D721Med (cell line): ENCODE measurements at regions not wholly inside any gene's neighbourhood (a gene's known extent, or its start where the extent isn't known, plus 50 kb on each side); places are given as distances from the start of the nearest gene placed in this dataset.

ENCODE experiments used
- DNase-seq: peaks from one replicate; pipeline ENCODE4 v3.0.0; 2011; ENCODE audit warnings: low spot score; ENCODE audit not compliant: insufficient read length
- FAIRE-seq: peaks from 2 replicates; lab custom pipeline; 2011; peaks lifted over from hg19 to GRCh38; lab: Jason Lieb, UNC
- TF ChIP-seq, protein P1 (sequence below): IDR thresholded peaks from 2 replicates; pipeline ENCODE4 v1.5.1; 2012; ENCODE audit warnings: mild to moderate bottlenecking, control low read depth; ENCODE audit not compliant: insufficient read depth; ENCODE audit errors: missing control alignments

DNA sequence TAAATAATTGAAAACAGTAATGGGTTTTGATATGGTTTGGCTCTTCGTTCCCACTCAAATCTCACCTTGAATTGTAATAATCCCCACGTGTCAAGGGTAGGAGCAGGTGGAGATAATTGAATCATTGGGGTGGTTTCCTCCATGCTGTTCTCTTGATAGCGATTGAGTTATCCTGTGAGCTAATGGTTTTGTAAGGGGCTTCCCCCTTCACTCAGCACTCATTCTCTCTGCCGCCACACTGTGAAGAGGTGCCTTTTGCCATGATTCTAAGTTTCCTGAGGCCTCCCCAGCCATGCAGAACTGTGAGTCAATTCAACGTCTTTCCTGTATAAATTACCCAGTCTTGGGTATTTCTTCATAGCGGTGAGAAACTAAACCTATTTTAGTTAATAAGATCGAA is 551.7 kb upstream of the POT1 start:
- no peak for FAIRE-seq
- TF ChIP-seq, protein P1, sequence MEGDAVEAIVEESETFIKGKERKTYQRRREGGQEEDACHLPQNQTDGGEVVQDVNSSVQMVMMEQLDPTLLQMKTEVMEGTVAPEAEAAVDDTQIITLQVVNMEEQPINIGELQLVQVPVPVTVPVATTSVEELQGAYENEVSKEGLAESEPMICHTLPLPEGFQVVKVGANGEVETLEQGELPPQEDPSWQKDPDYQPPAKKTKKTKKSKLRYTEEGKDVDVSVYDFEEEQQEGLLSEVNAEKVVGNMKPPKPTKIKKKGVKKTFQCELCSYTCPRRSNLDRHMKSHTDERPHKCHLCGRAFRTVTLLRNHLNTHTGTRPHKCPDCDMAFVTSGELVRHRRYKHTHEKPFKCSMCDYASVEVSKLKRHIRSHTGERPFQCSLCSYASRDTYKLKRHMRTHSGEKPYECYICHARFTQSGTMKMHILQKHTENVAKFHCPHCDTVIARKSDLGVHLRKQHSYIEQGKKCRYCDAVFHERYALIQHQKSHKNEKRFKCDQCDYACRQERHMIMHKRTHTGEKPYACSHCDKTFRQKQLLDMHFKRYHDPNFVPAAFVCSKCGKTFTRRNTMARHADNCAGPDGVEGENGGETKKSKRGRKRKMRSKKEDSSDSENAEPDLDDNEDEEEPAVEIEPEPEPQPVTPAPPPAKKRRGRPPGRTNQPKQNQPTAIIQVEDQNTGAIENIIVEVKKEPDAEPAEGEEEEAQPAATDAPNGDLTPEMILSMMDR, result no peak
- DNase-seq, result no peak

DNA sequence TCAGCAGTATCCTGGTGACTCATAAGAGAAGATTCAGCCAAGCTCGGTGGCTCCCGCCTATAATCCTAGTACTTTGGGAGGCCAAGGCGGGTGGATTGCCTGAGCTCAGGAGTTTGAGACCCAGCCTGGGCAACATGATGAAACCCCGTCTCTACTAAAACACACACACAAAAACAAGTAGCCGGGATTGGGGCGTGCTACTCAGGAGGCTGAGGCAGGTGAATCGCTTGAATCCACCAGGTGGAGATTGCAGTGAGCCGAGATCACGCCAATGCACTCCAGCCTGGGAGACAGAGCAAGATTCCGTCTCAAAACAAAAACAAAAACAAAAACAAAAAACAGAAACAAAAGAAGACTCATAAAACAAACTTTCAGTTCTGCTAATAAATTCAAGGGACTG is 551.1 kb upstream of the POT1 start:
- no peak for FAIRE-seq
- DNase-seq, result no peak
- TF ChIP-seq, protein P1, result no peak

DNA sequence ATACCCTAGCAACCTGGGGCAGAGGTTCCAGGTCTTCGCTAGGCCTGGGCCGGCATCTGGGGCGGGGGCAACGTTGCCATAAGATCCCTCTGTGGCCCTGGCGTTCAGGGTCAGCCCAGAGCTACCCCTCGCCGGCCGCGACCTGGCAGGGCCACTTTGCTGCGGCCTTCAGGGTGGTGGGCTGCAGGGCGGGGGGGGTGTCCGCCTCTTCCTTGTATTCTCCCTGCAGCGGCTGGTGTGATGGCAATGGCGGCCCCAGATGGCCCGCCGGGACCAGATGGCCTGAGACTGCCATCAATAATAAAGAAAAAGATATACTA is 539.2 kb upstream of the POT1 start:
- TF ChIP-seq, protein P1, result no peak
- FAIRE-seq, result no peak
- no peak for DNase-seq

DNA sequence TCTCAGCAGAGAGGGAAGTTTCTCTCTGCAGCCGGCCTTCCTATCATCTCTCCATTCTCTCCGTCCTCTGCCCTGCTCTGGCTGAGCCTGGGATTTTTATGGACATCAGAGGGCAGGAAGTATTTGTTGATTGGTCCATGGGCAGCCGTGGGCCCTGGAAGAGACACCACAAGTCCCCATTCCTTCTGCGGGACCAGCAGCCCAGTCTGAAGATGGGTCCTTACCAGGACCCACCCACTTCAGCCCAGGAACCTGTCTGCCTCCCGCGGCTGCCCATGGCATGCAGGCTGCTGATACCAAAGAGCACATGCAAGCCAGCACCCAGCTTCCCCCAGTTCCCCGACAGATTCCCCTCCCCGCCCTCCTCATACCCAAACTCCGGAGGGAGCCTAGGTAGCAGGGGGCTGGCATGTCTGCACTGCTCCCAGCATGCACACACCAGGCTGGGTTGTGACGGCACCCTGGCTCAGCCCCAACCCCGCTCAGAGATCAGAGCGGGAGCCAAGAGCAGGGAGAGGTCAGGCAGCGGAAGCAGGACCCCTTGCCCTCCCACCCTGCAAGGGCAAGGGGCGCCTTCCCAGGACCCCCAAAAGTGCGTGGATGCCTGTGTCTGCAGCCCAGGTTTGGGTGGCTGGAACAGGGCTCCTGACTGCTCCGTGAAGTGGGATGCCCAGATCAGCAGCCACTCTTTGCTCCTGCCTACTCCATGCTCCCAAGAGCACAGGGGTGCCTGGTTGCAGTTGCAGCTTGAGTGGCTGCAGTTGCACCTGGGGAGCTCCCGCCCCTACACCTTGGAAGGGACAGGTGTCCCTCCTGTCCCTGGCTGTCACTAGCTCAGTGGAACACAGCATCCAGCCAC is 538.6 kb upstream of the POT1 start:
- TF ChIP-seq, protein P1, result no peak
- DNase-seq (no peak), FAIRE-seq (no peak)

DNA sequence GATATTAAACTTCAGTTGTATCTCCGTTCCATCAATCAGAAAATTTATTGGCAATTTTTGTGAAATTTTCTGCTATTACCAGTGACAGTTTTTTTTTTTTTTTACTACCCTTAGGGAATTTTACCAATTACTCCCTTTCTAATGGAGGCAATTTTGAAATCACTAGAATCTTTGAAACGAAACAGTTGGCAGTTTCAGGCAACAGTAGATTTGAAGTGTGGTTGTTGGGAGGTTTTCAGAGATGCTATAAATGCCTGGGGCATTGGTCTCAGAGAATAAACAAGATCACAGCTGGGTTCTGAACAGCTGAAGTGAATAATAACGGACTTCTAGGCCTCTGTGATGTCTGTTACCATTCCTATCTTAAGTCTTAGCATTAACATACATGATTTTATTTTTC is 535.9 kb upstream of the POT1 start:
- DNase-seq (no peak), FAIRE-seq (no peak)
- TF ChIP-seq, protein P1, result no peak

DNA sequence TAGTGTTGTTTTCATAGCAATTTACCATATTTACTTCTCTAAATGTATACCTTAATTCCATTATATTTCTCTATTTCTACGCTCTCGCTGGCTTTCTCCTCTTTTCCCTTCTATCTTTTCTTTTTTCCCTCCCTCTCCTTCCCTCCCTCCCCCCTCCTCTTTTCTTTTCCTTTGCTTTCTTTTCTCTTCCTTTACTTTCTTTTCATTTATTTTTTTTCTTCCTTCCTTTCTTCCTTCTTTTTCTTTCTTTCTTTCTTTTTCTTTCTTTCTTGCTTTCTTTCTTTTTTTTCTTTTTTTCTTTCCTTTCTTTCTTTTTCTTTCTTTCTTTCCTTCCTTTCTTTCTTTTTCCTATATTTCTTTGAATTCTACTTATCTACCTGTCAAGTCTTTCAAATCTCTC is 533.0 kb upstream of the POT1 start:
- DNase-seq (no peak), FAIRE-seq (no peak)
- TF ChIP-seq, protein P1, result no peak

DNA sequence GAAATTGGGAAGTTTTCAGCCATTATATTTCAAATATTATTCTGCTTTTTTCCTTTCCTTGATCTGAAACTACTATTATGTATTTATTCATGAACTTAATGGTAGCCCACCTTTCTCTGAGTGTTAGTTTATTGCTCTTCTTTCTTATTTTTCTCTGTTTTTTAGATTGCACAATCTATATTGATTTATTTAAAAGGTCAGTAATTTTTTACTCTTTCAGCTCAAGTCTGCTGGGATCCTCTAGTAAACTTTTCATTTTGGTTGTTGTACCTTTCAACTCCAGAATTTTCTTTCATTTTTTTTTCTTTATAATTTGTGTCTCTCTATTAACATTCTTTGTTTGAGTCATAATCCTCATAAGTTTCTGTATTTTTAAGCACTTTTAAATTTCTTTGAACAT is 529.4 kb upstream of the POT1 start:
- DNase-seq, result no peak
- TF ChIP-seq, protein P1, result no peak
- no peak for FAIRE-seq
